GM03348 (cell line): ENCODE measurements at regions not wholly inside any gene's neighbourhood (a gene's known extent, or its start where the extent isn't known, plus 50 kb on each side); places are given as distances from the start of the nearest gene placed in this dataset.

Experiments
- DNase-seq: peaks from one replicate; pipeline ENCODE4 v3.0.0; 2012; ENCODE audit warnings: low spot score

DNA sequence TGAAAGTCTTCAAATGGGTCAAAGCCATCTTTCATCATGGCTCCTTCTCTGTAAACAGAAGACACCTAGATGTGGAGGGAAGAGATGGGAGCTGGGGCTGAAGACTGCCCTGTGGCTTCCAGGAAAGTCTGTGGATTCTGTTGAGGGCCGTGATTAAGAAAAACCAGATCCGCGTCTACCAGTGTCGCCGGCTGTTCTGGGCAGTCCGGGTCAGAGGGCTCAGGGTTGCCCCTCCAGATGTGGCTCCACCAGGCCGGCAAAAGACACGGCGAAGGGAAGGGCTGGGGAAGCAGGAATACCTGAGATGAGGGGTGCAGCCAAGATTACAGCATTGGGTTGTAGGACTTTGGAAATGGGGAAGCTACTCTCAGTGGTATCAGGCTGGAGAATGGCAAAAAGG, 162.6 kb downstream of the RHOU start:
- no peak for DNase-seq

DNA sequence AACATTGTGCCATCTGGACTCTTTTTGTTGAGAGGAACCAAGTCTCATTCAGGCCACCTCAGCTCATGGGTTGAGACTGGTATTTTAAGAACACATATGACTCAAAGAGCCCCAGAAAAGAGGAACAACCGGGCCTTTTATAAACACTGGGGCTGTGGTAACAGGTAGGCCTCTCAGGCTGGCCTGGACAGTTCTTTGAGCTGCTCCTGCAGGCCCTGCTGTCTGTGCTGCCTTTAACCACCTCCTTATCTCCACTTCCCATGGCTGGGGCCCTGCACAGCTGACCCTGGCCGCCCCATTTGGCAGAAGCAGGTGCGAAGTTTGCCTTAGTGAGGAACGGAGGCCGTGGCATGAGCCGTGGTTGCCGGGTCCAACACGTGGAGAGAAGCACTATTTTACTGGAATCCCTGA, 163.3 kb downstream of the RHOU start:
- DNase-seq = no peak

DNA sequence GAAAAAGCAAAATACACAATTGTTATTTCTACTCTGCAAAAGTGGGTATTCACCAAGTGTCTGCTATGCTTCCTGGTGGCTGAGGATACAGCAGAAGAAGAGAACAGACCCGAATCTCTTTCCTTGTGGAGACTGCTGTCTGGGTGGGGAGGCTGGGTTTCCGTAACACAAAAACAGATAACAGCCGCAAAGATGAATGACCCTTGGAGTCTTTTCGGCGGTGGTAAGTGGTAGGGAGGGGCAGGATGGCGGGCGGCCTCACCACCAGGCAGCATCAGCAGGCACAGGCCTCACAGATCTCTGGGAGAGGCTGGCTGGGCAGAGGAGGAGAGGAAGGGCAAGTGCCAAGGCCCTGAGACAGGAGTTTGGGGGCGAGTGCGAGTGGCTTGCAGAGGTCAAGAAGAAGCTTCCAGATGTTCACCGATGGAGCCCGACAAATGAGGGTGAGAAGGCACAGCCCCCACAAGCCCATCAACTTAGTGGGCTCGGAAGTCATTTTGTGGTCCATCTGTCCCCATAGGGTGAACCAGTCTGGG, 164.2 kb downstream of the RHOU start:
- DNase-seq = no peak

DNA sequence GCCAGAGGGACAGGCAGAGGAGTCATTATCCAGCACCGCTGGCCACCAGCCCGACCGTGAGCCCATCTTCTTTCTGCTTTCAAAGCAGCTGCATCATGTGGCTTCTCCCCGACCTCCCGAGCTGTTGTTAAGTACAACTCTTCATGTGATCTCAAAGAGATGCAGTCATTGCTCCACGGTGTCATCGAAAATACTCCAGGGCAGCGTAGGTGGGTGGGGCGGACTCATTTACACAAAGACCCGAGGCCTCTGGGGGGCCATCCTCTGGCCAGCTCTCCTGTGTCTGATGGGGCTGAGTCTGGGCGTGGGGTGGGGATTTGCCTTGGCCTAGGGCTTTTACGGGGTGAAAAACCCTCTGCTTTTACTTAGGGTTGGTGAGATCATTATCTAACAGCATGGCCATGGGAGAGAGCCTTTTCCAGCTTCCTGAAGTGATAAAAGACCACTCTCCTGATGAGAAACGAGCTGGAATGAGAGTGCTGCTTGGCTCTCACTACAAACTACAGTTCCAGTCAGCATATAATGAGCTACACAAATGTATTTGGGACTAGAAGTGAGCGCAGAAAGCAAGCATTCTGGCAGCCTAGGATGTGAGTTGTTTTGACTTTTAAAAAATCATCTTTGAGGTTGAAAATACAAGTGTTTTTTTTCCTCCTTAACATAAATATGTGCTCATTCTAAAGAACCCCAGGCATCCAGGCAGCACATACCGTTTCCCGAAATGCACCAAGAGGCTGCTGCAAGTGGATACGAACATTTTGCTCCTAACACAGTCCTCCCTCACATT, 165.0 kb downstream of the RHOU start:
- DNase-seq = no peak

DNA sequence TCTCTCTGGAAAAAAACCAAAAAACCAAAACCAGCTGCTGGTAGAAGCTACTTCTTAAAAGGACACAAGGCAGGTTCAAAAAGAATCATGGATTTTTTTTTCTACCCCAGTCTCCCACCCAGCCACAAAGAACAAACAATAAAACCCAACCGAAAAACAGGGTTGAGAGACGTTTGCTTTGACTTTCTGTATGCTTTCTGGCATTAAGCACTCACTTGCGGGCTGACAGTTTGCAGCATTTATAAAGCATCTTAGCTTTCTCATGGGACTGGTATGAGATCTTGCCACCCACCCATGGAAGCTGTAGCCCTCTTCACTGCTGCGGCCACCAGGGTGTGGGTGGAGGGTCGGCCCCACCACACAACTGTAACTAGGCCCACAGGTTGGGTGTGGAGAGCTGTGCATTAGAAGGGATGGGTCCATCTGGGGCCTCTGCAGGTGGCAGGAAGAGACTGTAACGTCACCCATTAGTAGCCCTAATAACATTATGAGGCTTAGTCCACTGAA, 165.7 kb downstream of the RHOU start:
- no peak for DNase-seq

DNA sequence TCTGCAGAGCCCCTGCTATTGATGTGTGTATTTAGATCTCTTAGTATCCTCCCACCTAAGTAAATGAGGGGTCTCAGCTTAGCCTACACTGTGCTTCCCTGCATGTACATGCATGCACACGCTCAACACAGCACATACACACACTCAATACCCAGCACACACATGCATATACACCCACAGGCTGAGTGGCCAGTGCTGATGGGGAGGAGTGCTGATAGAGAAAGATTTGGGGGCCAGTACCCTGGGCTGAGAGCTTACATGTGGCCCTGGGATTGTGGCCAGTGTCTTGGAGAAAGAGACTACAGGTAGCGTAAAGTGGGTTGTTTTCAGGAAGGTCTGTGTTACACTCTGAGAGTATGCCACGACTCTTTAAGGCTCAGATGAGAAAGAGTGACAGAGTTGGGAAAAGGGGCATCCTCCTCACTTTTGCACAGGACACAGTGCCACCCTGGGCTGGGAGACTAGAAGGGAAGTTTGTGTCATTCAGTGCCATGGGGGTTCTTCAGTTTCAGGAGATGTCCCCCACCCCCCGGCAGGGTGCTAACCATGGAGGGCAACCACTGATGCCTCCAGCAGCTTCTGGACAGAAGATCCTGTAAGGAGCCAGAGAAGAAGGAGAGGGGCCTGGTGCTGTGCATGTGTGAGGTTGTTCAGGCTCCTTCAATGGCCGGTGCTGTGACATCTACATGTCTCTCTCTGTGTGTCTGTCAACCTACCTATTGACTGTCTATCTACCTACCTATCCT, 166.8 kb downstream of the RHOU start:
- no peak for DNase-seq

DNA sequence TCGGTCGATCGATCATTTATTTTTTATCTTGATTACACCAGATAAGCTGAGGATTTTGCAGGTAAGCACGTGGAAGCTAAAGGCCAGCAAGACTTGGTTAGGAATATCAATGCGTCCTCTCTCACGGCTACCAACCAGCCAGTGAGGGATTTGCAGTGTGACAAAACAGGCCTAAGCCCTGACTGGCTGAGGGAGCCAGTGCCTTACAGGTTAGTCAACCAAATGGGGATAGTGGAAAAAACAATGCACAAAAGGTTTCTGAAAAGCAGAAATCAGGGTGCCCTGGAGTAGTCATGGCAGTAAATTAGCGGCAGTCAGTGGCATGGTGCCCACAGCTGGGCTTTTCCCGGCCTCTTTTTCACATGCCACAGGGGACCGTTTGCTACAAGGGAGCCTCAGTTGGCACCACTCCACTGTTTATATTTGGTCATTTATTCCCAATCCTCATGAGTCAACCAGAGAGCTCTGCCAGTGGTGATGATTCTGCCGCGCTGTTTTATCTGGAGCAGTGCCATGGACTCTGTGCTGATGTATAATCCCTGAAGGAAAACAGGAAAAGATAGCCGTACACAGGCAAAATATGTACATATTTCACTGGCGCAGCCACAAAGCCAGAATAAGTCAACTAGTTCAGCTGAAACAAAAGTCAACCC, 167.6 kb downstream of the RHOU start:
- DNase-seq = peak; percentile 88

DNA sequence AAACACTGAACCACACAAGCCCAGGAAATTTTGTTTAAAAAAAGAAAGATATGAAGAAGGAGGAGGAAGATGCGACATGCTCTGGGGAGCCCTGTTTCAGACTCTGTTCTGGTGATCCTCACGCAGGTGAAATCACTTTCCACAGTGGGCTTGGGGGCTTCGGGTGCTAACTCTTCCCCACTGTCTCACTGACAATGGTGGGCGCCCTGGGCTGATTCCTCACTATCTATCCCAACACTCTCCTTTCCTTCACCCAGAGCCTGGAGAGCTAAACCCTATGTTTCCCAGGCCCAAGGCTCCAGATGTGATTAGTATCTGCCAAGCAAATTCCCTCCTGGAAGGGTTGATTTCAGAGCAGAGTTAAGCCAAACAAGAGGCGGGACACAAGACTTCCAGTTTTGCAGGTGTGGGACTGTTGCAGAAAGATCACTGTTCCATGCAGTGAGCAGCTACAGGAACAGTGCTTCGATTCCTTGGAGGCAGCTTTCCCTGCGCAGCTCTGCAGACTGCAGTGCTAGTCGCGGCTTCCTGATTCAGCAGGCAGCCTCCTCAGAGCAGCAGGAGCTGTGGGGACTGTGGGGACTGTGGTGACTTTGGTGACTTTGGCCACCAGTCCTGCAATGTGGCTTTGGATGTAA, 168.3 kb downstream of the RHOU start:
- no peak for DNase-seq

DNA sequence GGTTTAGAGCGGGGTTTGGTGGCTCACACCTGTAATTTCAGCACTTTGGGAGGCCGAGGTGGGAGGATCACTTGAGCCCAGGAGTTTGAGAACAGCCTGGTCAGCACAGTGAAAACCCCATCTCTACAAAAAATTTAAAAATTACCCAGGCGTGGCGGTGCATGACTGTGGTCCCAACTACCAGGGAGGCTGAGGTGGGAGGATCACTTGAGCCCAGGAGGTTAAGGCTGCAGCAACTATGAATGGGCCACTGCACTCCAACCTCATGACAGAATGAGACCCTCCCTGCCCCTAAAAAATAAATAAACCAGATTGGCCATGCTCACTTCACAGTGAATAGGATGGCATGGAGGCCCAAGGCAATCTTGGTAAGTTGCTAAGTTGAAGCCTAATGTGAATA, 168.9 kb downstream of the RHOU start:
- DNase-seq = no peak

DNA sequence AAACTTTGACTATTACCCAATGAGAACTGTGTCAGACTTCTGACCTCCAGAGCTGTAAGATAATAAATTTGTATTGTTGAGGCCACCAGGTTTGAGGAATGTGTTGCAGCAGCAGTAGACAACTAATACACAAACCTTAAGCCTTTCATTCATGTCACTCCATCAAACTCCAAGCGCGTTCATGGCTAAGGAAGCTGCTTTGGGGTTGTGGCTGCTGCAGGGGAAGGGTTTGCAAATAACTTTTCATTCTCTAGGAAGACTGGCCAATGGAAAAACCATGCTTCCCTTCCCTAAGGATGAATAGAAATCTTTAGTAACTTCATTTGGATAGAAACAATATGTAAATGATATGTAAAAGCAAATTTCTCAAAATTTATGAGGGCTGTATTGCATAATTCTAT, 170.4 kb downstream of the RHOU start:
- DNase-seq = no peak

DNA sequence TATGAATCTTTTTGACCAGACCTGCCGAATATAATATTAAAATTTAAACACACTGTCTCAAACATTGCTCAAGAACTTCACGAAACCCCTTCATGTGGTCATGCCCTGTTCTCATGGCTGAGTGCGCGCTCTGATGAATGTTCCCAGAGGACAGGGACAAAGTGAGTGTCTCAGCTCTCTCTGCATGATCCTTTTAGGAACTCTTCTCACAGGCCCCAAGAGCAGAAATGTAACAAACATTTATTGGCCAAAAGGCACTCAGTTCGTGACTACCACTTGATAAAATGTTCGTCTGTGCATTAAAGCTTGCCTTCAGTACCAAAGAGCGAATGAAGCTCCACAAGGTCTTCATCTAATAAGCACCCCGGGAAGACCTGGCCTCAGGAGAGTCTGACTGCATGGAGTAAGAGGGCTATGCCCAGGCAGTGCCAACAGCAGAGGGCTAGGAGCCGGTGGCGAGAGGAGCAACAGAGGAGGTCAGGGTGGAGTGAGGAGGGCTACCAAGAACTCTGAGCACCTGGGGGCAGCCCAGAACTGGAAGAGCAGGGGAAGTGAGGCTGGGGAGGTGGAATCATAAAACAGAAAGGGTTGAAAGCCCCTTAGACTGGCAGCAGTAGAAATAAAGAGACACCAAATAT, 171.1 kb downstream of the RHOU start:
- DNase-seq = no peak

DNA sequence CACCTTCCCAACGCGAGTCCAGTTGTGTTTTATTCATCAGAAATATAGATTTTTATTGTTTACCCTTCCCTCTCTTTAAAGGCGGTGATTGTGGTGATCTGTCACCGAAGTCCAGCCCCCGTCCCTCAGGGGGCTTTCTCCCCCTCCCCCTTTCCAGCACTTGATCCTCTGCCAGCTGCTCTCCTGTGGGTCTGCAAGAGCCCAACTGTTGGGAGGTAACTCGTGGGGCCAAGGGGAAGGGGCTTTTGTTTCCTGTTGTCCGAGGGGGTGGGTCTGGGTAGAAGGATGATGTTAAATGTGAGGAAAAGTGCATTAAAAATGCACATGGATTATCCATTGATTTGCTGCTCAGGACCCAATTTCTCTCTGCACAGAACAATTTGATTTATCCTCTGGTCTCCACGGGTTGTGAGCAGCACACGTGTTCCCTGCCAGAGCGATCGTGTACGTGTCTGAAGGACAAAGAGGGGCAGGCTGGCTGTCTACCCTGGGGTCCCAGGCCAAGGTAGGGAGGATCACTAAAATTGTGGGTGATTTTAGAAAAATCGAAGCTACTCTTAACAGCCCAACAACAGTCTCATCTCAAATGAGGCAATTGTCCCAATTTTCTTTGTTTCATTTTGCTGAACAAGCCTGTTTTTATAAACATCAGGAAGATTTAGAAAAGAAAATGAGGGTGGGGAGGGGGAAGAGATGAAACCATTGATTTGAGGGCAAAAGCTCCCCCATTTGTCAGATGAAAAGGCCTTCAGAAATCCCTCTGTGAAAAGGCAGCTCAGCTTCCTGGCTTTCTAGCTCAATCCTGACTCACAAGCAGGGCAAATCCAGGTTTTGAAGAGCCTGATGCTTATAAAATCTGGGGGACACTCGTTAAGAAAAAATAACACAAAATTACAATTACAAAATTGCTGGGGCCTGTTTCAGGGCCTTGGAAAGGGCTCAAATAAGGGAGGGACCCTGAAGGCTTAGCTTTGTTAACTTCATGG, 176.2 kb downstream of the RHOU start:
- no peak for DNase-seq

DNA sequence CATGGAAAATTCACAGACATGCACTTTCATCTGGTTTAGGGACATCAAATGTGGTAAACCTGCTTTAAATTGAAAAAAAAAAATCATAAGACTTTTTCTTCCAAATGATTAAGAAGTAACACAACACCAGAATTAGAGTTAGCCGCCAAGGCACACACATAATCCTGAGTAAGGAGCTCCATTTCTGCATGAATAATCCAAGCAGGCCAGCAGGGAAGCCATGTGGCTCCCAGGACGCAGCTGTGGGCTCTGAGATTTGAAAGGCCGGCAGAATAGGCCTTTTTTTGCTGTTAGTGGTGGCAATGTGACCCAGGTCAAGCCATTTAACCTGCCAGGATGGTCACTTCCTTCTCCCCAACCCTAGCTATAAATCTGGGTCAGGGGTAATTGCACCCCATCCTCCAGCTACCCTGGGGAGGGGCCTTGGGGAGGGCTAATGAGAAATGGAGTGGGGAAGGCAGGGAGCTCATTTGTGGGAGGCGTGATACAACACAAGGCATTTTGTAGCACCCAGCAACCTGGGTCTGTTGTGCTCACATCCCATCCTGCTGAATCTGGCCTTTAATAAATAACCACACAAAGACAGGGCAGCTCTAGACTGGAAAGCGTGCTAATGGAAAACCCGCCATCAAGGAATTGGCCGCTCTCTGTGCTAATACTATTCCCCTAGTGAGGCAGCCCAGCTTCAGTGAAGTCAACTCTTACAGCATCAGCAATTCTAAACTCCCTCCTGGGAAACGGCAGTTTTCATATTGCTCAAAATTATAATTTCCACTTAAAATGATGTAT, 178.5 kb downstream of the RHOU start:
- DNase-seq = no peak

DNA sequence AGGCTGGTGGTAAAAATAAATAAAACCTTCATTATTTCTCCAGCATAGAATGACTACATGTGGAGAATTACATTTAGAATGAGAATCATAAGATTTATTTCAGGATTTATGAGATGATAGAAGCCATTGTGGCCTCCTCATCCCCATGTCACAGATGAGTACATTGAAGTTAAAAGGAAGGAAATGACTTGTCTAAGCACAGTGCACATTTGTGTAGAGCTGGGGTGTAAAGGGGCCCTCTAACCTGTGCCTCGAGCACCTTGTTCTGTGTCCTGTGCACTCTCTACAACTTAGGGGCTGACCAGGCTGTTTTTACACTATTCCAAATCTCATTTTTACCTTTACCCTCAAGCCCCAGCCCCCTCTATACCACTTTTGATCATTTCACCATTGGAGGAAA, 179.4 kb downstream of the RHOU start:
- DNase-seq = no peak

DNA sequence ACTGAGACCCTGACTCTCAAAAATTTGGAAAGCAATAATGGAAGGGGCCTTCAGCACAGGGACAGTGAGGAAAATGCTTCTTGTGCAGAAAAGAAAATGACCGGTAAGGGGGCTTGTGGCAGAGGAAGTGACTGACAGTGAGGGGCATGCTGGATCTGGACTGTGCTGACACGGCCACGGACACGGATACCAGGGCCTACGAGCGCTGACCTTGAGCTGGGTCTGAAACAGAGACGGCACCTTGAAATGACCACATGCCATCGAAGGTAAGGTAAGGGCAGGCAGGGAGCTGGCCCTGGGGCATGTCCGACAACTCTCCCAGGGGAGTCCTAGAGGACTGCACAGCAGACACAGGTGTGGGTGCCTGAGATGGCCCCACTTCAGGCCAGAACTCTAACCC, 182.1 kb downstream of the RHOU start:
- DNase-seq = no peak

DNA sequence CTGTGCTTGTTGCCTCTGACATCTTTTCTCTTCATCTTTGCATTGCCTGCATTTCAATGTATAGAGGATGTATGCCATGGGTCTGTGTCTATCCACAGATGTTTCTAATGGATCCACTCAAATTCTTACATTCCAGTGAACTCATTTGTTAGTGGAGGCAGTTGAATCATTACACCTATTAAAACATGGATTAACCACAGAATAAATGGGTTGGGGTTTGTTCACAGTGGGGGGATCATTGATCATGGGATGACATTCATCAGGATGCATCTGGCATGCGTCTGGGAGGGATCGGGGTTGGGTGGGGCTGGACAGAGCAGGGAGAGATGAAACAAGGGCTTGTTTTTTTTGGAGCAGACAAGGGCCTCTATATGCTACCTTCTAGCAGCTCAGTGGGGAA, 182.5 kb downstream of the RHOU start:
- DNase-seq = no peak

DNA sequence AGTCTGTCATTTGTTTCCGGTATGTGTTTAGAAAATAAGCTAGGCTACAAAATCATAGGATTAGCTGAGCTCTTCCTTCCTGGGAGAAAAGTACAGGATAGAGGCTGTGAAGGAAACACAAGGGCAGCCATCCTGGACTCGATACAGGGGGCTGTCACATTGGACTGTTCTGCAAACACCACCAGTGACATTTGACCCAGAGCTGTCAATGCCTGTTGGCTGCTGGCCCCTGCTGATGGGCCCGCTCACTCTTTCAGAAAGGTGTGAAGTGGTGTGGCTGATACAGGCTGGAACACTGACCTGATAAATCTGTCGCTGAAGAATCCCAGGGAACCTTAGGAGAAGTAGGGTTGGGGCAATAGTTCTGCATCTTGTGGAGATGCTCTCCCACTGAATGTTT, 183.1 kb downstream of the RHOU start:
- no peak for DNase-seq

DNA sequence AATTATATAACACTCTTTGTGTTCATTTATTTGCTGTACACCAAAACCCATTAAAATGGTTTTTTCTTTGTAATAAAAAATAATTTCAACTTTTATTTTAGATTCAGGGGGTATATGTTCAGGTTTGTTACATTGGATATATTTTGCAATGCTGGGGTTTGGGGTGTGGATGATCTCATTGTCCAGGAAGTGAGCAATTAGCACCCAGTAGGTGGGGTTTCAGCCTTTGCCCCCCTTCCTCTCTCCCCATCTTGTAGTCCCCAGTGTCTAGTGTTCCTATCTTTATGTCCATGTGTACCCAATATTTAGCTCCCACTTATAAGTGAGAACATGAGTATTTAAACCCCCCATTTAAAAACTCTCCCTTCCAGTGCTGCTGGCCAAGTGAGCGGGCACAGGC, 184.6 kb downstream of the RHOU start:
- DNase-seq = no peak

DNA sequence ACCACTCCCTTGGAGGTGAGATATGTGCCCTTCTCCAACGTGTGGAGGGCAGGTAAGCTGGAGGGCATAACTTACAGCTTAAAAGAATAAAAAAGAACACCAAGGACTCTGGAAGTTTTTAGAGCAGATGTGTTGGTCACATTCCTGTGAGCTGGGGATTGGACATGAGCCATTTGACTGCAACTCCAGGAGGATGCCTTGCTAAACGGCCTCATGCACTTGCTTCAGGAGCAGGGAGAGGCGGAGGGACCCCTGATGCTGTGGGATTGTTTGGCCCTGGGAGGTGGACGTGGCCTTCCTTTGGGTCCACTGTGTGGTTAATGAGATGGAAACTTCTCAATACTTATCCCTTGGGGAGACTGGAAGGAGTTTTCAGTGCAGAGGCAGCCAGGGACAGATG, 185.6 kb downstream of the RHOU start:
- DNase-seq = peak; percentile 21

DNA sequence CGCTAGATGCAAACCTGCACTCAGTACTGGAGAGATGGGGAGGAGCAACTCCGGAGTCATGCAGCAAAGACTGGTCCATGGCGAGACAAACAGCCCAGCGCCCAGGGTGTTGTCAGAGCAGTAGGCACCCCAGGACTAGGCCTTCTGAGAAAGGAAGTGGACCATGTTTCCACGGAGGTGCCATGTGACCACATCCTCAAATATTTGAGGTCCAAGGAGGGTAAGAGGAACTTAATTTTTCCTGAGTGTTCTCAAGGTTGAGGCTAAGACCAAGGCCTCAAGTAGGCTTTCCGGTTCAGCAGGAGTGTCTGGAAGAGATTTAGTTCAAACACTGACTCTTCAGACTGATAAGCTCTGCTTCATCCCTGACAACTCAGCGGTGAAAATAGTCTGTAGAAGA, 186.2 kb downstream of the RHOU start:
- DNase-seq = no peak
